ENCODE measurements at regions not wholly inside any gene's neighbourhood (a gene's known extent, or its start where the extent isn't known, plus 50 kb on each side); places are given as distances from the start of the nearest gene placed in this dataset.

DNA sequence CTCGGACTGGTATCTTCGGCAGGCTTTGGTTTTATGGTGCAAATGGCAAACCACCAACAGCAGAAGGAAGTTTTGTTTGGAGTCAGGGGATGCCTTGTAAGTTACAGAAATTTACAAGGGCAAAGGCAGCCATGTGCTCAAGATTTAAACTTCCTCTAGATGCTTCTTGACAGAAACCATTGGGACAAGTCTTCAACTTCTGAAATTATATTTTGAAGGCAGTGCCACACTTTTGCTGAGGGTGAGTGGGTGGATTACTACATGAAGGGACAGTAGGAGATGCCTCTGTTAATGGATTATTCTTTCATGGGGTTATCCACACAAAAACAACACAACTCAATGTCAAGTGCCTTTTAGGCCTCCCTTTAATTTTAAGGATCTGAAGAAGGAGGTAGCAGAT, 97.9 kb downstream of the VAPA start:
- H3F3A ChIP-seq (ENCODE audit: insufficient read depth, low read length) = no peaks in the 10 kb centered on the region
- TF ChIP-seq EZH2 (optimal IDR thresholded peaks at IDR 0.05; ENCODE audit: low read depth, low read length) = no peak
- TF ChIP-seq EZH2phosphoT487 (IDR thresholded peaks at IDR 0.05; ENCODE audit: low read length) = no peak
- TF ChIP-seq, protein P1, sequence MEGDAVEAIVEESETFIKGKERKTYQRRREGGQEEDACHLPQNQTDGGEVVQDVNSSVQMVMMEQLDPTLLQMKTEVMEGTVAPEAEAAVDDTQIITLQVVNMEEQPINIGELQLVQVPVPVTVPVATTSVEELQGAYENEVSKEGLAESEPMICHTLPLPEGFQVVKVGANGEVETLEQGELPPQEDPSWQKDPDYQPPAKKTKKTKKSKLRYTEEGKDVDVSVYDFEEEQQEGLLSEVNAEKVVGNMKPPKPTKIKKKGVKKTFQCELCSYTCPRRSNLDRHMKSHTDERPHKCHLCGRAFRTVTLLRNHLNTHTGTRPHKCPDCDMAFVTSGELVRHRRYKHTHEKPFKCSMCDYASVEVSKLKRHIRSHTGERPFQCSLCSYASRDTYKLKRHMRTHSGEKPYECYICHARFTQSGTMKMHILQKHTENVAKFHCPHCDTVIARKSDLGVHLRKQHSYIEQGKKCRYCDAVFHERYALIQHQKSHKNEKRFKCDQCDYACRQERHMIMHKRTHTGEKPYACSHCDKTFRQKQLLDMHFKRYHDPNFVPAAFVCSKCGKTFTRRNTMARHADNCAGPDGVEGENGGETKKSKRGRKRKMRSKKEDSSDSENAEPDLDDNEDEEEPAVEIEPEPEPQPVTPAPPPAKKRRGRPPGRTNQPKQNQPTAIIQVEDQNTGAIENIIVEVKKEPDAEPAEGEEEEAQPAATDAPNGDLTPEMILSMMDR (IDR thresholded peaks at IDR 0.05; ENCODE audit: low read length) = no peak
- no peaks in the 10 kb centered on the region for H3K27me3 ChIP-seq (replicated peaks; ENCODE audit: insufficient read depth, low read length)
- no peak overlapping the region for H2AFZ ChIP-seq (ENCODE audit: low read length)
- H3K79me2 ChIP-seq (ENCODE audit: low read length) = no peaks in the 10 kb centered on the region
- H3K27ac ChIP-seq (ENCODE audit: low read length) = no peak overlapping the region
- no peak overlapping the region for H3K4me3 ChIP-seq (ENCODE audit: low read length)
- no peaks in the 10 kb centered on the region for H3K4me1 ChIP-seq (ENCODE audit: low read length)
- H3K36me3 ChIP-seq (replicated peaks; ENCODE audit: insufficient read depth, low read length) = no peaks in the 10 kb centered on the region
- H3K4me2 ChIP-seq (ENCODE audit: low read depth, low read length) = no peak overlapping the region
- H3K9me2 ChIP-seq (replicated peaks; ENCODE audit: insufficient read depth, low read length) = no peaks in the 10 kb centered on the region
- H3K9me3 ChIP-seq (replicated peaks; ENCODE audit: insufficient read depth, low read length) = no peaks in the 10 kb centered on the region
- no peak overlapping the region for H3K9ac ChIP-seq (ENCODE audit: low read length)
- no peak for DNase-seq
- H4K20me1 ChIP-seq (ENCODE audit: insufficient read depth, low read length) = no peaks in the 10 kb centered on the region

DNA sequence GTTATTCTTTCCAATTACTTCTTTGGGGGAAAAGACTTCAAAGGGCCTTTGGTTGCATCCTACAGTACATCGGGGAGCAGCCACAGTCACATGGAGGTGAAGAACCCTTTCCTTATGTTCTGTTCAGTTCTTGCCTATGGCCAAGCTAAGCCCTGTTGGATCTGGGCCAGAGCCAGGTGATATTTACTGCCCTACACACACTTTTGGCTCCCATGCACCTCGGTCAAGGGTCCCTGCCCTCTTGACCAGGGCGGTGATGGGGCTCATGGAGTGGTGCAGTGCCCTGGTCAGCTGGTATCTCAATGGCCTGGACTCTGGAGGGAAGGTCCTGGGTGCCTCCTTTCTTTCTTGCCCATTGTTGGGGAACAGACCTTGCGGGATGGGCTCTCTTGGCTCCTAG, 98.7 kb downstream of the VAPA start:
- no peaks in the 10 kb centered on the region for H3F3A ChIP-seq (ENCODE audit: insufficient read depth, low read length)
- no peak for DNase-seq
- no peak overlapping the region for H2AFZ ChIP-seq (ENCODE audit: low read length)
- H3K4me1 ChIP-seq (ENCODE audit: low read length) = no peaks in the 10 kb centered on the region
- no peaks in the 10 kb centered on the region for H3K9me2 ChIP-seq (replicated peaks; ENCODE audit: insufficient read depth, low read length)
- H3K27ac ChIP-seq (ENCODE audit: low read length) = no peak overlapping the region
- H3K9me3 ChIP-seq (replicated peaks; ENCODE audit: insufficient read depth, low read length) = no peaks in the 10 kb centered on the region
- TF ChIP-seq EZH2phosphoT487 (IDR thresholded peaks at IDR 0.05; ENCODE audit: low read length) (no peak), EZH2 (optimal IDR thresholded peaks at IDR 0.05; ENCODE audit: low read depth, low read length) (no peak)
- TF ChIP-seq, protein P1 (IDR thresholded peaks at IDR 0.05; ENCODE audit: low read length) = no peak
- no peaks in the 10 kb centered on the region for H3K79me2 ChIP-seq (ENCODE audit: low read length)
- H3K27me3 ChIP-seq (replicated peaks; ENCODE audit: insufficient read depth, low read length) = no peaks in the 10 kb centered on the region
- H3K4me3 ChIP-seq (ENCODE audit: low read length) = no peak overlapping the region
- H4K20me1 ChIP-seq (ENCODE audit: insufficient read depth, low read length) = no peaks in the 10 kb centered on the region
- no peak overlapping the region for H3K9ac ChIP-seq (ENCODE audit: low read length)
- H3K36me3 ChIP-seq (replicated peaks; ENCODE audit: insufficient read depth, low read length) = no peaks in the 10 kb centered on the region
- H3K4me2 ChIP-seq (ENCODE audit: low read depth, low read length) = no peak overlapping the region

DNA sequence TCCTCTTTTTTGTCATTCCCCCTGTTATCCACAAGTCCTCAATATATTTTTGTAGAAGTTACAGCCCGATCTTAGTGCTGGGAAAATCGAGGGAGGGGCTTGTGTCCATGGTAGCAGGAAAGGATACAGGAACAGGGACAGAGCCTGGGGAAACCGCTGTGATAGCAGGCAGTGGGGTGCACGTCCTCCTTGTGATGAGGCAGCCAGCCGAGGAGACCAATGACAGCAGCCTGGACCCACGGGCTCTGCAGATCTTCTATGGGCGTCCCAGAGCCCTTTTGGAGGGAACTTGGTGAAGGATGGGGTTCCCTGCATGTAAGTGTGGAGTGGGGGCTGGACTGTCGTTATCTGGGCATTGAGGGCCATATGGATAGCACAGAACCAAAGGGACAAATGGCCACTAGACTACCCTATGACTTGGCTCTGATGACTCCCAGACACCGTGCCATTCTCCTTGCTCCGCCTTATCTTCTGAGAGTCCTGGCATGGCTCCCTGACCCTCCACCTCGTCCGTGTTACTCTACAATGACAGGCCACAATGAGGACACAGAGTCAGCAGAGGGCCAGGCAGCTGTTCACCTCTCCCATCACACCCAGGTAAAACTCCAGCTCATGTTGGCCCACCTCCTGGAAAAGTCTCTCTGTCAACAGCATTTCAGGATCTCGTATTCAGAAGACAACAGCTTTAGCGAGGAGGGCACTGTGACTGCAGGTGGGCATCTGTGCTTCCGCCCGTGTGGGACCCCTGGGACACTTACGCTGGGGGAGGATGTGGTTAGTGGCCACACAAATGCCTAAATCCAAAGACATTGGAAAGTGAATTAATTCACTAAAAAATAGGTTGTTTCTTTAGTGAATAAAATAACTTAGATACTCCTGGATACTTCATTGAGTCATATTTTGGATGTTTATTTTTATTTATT, 100.1 kb downstream of the VAPA start:
- Histone ChIP-seq H4K20me1 (ENCODE audit: insufficient read depth, low read length) (no peaks in the 10 kb centered on the region), H3K27ac (ENCODE audit: low read length) (no peak overlapping the region), H3K36me3 (replicated peaks; ENCODE audit: insufficient read depth, low read length) (no peaks in the 10 kb centered on the region), H3K27me3 (replicated peaks; ENCODE audit: insufficient read depth, low read length) (no peaks in the 10 kb centered on the region), H3K79me2 (ENCODE audit: low read length) (no peaks in the 10 kb centered on the region), H3K9me2 (replicated peaks; ENCODE audit: insufficient read depth, low read length) (no peaks in the 10 kb centered on the region), H3K9me3 (replicated peaks; ENCODE audit: insufficient read depth, low read length) (no peaks in the 10 kb centered on the region), H3K4me2 (ENCODE audit: low read depth, low read length) (no peak overlapping the region), H3K9ac (ENCODE audit: low read length) (no peak overlapping the region), H3F3A (ENCODE audit: insufficient read depth, low read length) (no peaks in the 10 kb centered on the region), H3K4me3 (ENCODE audit: low read length) (no peak overlapping the region), H3K4me1 (ENCODE audit: low read length) (no peaks in the 10 kb centered on the region), H2AFZ (ENCODE audit: low read length) (no peak overlapping the region)
- TF ChIP-seq, protein P1 (IDR thresholded peaks at IDR 0.05; ENCODE audit: low read length) = no peak
- TF ChIP-seq EZH2phosphoT487 (IDR thresholded peaks at IDR 0.05; ENCODE audit: low read length) (no peak), EZH2 (optimal IDR thresholded peaks at IDR 0.05; ENCODE audit: low read depth, low read length) (no peak)
- no peak for DNase-seq

Measured in MM.1S (cell line).